GM21360 (cell line): ENCODE measurements at regions not wholly inside any gene's neighbourhood (a gene's known extent, or its start where the extent isn't known, plus 50 kb on each side); places are given as distances from the start of the nearest gene placed in this dataset.
"Not testable (repeated sequence)": the region's sequence is repeated elsewhere in the genome, so short reads cannot be mapped to it uniquely, and the experiment has no call there.

Experiments
- ATAC-seq: cut with Tn5 transposase; IDR thresholded peaks from one replicate; pipeline ENCODE4 v1.9.1; 2021; ENCODE audit warnings: mild to moderate bottlenecking, moderate library complexity; ENCODE audit not compliant: unreplicated experiment

- ATAC-seq: no peak
Measured at GRCh38 chr3:3902161-3902560, 102.9 kb downstream of the LRRN1 start.

GRCh38 chr3:3906171-3906570 lies 106.9 kb downstream of the LRRN1 start:
- ATAC-seq: no peak

GRCh38 chr3:3907023-3907422 lies 107.8 kb downstream of the LRRN1 start:
- no peak for ATAC-seq

- ATAC-seq: no peak
Measured at GRCh38 chr3:3918763-3919162, 119.5 kb downstream of the LRRN1 start.

GRCh38 chr3:3919316-3919715 lies 120.1 kb downstream of the LRRN1 start:
- ATAC-seq: no peak

- ATAC-seq: no peak
Measured at GRCh38 chr3:3923619-3924018, 124.4 kb downstream of the LRRN1 start.

GRCh38 chr3:3927198-3927597 lies 128.0 kb downstream of the LRRN1 start:
- ATAC-seq: no peak

GRCh38 chr3:3927965-3928364 lies 128.7 kb downstream of the LRRN1 start:
- no peak for ATAC-seq

- ATAC-seq: not testable (repeated sequence)
Measured at GRCh38 chr3:3941380-3941779, 142.1 kb downstream of the LRRN1 start.

GRCh38 chr3:3951071-3951470 lies 151.8 kb downstream of the LRRN1 start:
- ATAC-seq: no peak

GRCh38 chr3:3951501-3951900 lies 152.3 kb downstream of the LRRN1 start:
- no peak for ATAC-seq

GRCh38 chr3:3962867-3963266 lies 163.6 kb downstream of the LRRN1 start:
- ATAC-seq: not testable (repeated sequence)

- ATAC-seq: no peak
Measured at GRCh38 chr3:3984053-3984452, 184.8 kb downstream of the LRRN1 start.

GRCh38 chr3:3991598-3991997 lies 192.4 kb downstream of the LRRN1 start:
- no peak for ATAC-seq

- no peak for ATAC-seq
Measured at GRCh38 chr3:3992312-3992874, 193.2 kb downstream of the LRRN1 start.

GRCh38 chr3:3998140-3998922 lies 199.1 kb downstream of the LRRN1 start:
- ATAC-seq: peak; percentile 85

GRCh38 chr3:3999340-3999739 lies 200.1 kb downstream of the LRRN1 start:
- ATAC-seq: not testable (repeated sequence)

GRCh38 chr3:4001976-4002375 lies 202.7 kb downstream of the LRRN1 start:
- no peak for ATAC-seq

GRCh38 chr3:4006288-4006687 lies 207.1 kb downstream of the LRRN1 start:
- no peak for ATAC-seq

GRCh38 chr3:4008205-4008604 lies 209.0 kb downstream of the LRRN1 start:
- ATAC-seq: no peak

GRCh38 chr3:4011166-4011565 lies 211.9 kb downstream of the LRRN1 start:
- ATAC-seq: no peak

GRCh38 chr3:4015426-4015825 lies 216.2 kb downstream of the LRRN1 start:
- no peak for ATAC-seq

- no peak for ATAC-seq
Measured at GRCh38 chr3:4019501-4019900, 220.3 kb downstream of the LRRN1 start.
